ENCODE measurements at regions not wholly inside any gene's neighbourhood (a gene's known extent, or its start where the extent isn't known, plus 50 kb on each side); places are given as distances from the start of the nearest gene placed in this dataset.

- no peak for DNase-seq (ENCODE audit: low read depth)
Observed at GRCh38 chr16:26295625-26296304, 604.0 kb downstream of the HS3ST4 start.

- DNase-seq (ENCODE audit: low read depth) = no peak
Observed at GRCh38 chr16:26301516-26301915, 609.8 kb downstream of the HS3ST4 start.

- DNase-seq (ENCODE audit: low read depth) = no peak
Observed at GRCh38 chr16:26316683-26317464, 625.1 kb downstream of the HS3ST4 start.

GRCh38 chr16:26317885-26318284, 626.1 kb downstream of the HS3ST4 start:
- no peak for DNase-seq (ENCODE audit: low read depth)

GRCh38 chr16:26330654-26331053, 638.9 kb downstream of the HS3ST4 start:
- DNase-seq (ENCODE audit: low read depth) = no peak

- DNase-seq (ENCODE audit: low read depth) = no peak
Observed at GRCh38 chr16:26334218-26335111, 642.7 kb downstream of the HS3ST4 start.

- DNase-seq (ENCODE audit: low read depth) = no peak
Observed at GRCh38 chr16:26335236-26335853, 643.6 kb downstream of the HS3ST4 start.

GRCh38 chr16:26342621-26343020, 650.9 kb downstream of the HS3ST4 start:
- no peak for DNase-seq (ENCODE audit: low read depth)

- DNase-seq (ENCODE audit: low read depth) = no peak
Observed at GRCh38 chr16:26344240-26344776, 652.5 kb downstream of the HS3ST4 start.

GRCh38 chr16:26344976-26345375, 653.2 kb downstream of the HS3ST4 start:
- DNase-seq (ENCODE audit: low read depth) = no peak

- no peak for DNase-seq (ENCODE audit: low read depth)
Observed at GRCh38 chr16:26345966-26346365, 654.2 kb downstream of the HS3ST4 start.

GRCh38 chr16:26348095-26348494, 656.3 kb downstream of the HS3ST4 start:
- no peak for DNase-seq (ENCODE audit: low read depth)

- DNase-seq (ENCODE audit: low read depth) = no peak
Observed at GRCh38 chr16:26360867-26361266, 669.1 kb downstream of the HS3ST4 start.

GRCh38 chr16:26363581-26363980, 671.8 kb downstream of the HS3ST4 start:
- DNase-seq (ENCODE audit: low read depth) = no peak

- DNase-seq (ENCODE audit: low read depth) = no peak
Observed at GRCh38 chr16:26365161-26365940, 673.6 kb downstream of the HS3ST4 start.

- DNase-seq (ENCODE audit: low read depth) = no peak
Observed at GRCh38 chr16:26371349-26371869, 679.6 kb downstream of the HS3ST4 start.

GRCh38 chr16:26374279-26374925, 682.6 kb downstream of the HS3ST4 start:
- no peak for DNase-seq (ENCODE audit: low read depth)

- no peak for DNase-seq (ENCODE audit: low read depth)
Observed at GRCh38 chr16:26382586-26382985, 684.1 kb upstream of the C16orf82 start.

GRCh38 chr16:26386096-26386495, 680.6 kb upstream of the C16orf82 start:
- DNase-seq (ENCODE audit: low read depth) = no peak

- no peak for DNase-seq (ENCODE audit: low read depth)
Observed at GRCh38 chr16:26391833-26392232, 674.9 kb upstream of the C16orf82 start.

All from fibroblast of the conjunctiva (primary cell).